ENCODE measurements at regions not wholly inside any gene's neighbourhood (a gene's known extent, or its start where the extent isn't known, plus 50 kb on each side); places are given as distances from the start of the nearest gene placed in this dataset.

GRCh38 chr10:125531465-125531864, 151.5 kb downstream of the TEX36 start:
- no peak for DNase-seq
- no peak overlapping the region for H2AFZ ChIP-seq (ENCODE audit: insufficient read depth, low read depth, low read length, poor library complexity, severe bottlenecking)
- intact Hi-C loops (cut with micrococcal nuclease) = no loop called here
- ATAC-seq (ENCODE audit: low read depth) = no peak
- H4K20me1 ChIP-seq (ENCODE audit: control insufficient read depth, insufficient read depth, low read length, poor library complexity, severe bottlenecking) = no peaks in the 10 kb centered on the region
- no peaks in the 10 kb centered on the region for H3K9me3 Mint-ChIP-seq (ENCODE audit: insufficient read depth)
- 81% methylated on average over 11 of the region's 12 CpGs for WGBS (ENCODE audit: insufficient coverage)
- no peak overlapping the region for H3K4me3 ChIP-seq (ENCODE audit: control extremely low read depth in 1 of 5, extremely low read depth in 1 of 5, insufficient read depth in 1 of 5, low read depth in 2 of 5, low read length in 4 of 5)
- H3K79me2 ChIP-seq (ENCODE audit: control insufficient read depth, insufficient read depth, low read length) = no peaks in the 10 kb centered on the region
- H3K36me3 ChIP-seq (replicated peaks in 1 of 2; ENCODE audit: control extremely low read depth in 1 of 2, control insufficient read depth in 1 of 2, extremely low read depth in 1 of 2, insufficient read depth in 2 of 2, low read length in 1 of 2) = no peaks in the 10 kb centered on the region
- H3K9me3 ChIP-seq (ENCODE audit: control extremely low read depth in 1 of 3, control insufficient read depth in 2 of 3, insufficient read depth in 1 of 3, low read length in 2 of 3) = peaks cover 0 to 7% (median 0%) of the 10 kb centered on the region in 3 donors
- TF ChIP-seq CTCF (IDR thresholded peaks at IDR 0.05) (no peak), EZH2 (IDR thresholded peaks at IDR 0.05; ENCODE audit: borderline replicate concordance, insufficient read depth, low read depth, low read length, poor library complexity, severe bottlenecking) (no peak)
- H3K4me3 Mint-ChIP-seq = no peak overlapping the region
- no peak overlapping the region for H3K4me2 ChIP-seq (replicated peaks; ENCODE audit: low read depth, low read length, poor library complexity, severe bottlenecking)
- no peak overlapping the region for H3K9ac ChIP-seq (ENCODE audit: low read length)
- no peaks in the 10 kb centered on the region for H3K27me3 Mint-ChIP-seq
- H3K27ac ChIP-seq (ENCODE audit: low read length in 2 of 2) = no peak overlapping the region
- ChIA-PET POLR2A (no interaction called here), CTCF (no interaction called here)
- no peak overlapping the region for H3K27ac Mint-ChIP-seq
- H3K4me1 Mint-ChIP-seq = no peaks in the 10 kb centered on the region
- no peaks in the 10 kb centered on the region for H3K27me3 ChIP-seq (replicated peaks in 1 of 4; ENCODE audit: control extremely low read depth in 1 of 4, control insufficient read depth in 3 of 4, insufficient read depth in 4 of 4, low read length in 3 of 4)
- no peaks in the 10 kb centered on the region for H3K4me1 ChIP-seq (ENCODE audit: control insufficient read depth in 2 of 2, insufficient read depth in 2 of 2, low read length in 2 of 2)

GRCh38 chr10:125523347-125523746, 159.6 kb downstream of the TEX36 start:
- Histone ChIP-seq H3K4me3 (ENCODE audit: control extremely low read depth in 1 of 5, extremely low read depth in 1 of 5, insufficient read depth in 1 of 5, low read depth in 2 of 5, low read length in 4 of 5) (no peak overlapping the region), H3K27me3 (replicated peaks in 1 of 4; ENCODE audit: control extremely low read depth in 1 of 4, control insufficient read depth in 3 of 4, insufficient read depth in 4 of 4, low read length in 3 of 4) (no peaks in the 10 kb centered on the region), H4K20me1 (ENCODE audit: control insufficient read depth, insufficient read depth, low read length, poor library complexity, severe bottlenecking) (no peaks in the 10 kb centered on the region), H3K4me2 (replicated peaks; ENCODE audit: low read depth, low read length, poor library complexity, severe bottlenecking) (no peak overlapping the region), H3K9ac (ENCODE audit: low read length) (no peak overlapping the region), H3K9me3 (ENCODE audit: control extremely low read depth in 1 of 3, control insufficient read depth in 2 of 3, insufficient read depth in 1 of 3, low read length in 2 of 3) (peaks cover 0 to 10% (median 0%) of the 10 kb centered on the region in 3 donors), H3K4me1 (ENCODE audit: control insufficient read depth in 2 of 2, insufficient read depth in 2 of 2, low read length in 2 of 2) (no peaks in the 10 kb centered on the region), H2AFZ (ENCODE audit: insufficient read depth, low read depth, low read length, poor library complexity, severe bottlenecking) (no peak overlapping the region), H3K79me2 (ENCODE audit: control insufficient read depth, insufficient read depth, low read length) (no peaks in the 10 kb centered on the region), H3K36me3 (replicated peaks in 1 of 2; ENCODE audit: control extremely low read depth in 1 of 2, control insufficient read depth in 1 of 2, extremely low read depth in 1 of 2, insufficient read depth in 2 of 2, low read length in 1 of 2) (no peaks in the 10 kb centered on the region), H3K27ac (ENCODE audit: low read length in 2 of 2) (no peak overlapping the region)
- ChIA-PET POLR2A (no interaction called here), CTCF (no interaction called here)
- H3K4me1 Mint-ChIP-seq = no peaks in the 10 kb centered on the region
- intact Hi-C loops (cut with micrococcal nuclease) = no loop called here
- peaks cover 5% of the 10 kb centered on the region for H3K27me3 Mint-ChIP-seq
- WGBS (ENCODE audit: insufficient coverage) = 73% methylated on average over 8 of the region's 10 CpGs
- TF ChIP-seq EZH2 (IDR thresholded peaks at IDR 0.05; ENCODE audit: borderline replicate concordance, insufficient read depth, low read depth, low read length, poor library complexity, severe bottlenecking) = no peak
- no peak for DNase-seq
- H3K27ac Mint-ChIP-seq = no peak overlapping the region
- no peak for ATAC-seq (ENCODE audit: low read depth)
- H3K9me3 Mint-ChIP-seq (ENCODE audit: insufficient read depth) = no peaks in the 10 kb centered on the region
- H3K4me3 Mint-ChIP-seq = no peak overlapping the region

Data from B cell (primary cell).